Astrocyte (in vitro differentiated cells and primary cell): ENCODE measurements at regions not wholly inside any gene's neighbourhood (a gene's known extent, or its start where the extent isn't known, plus 50 kb on each side); places are given as distances from the start of the nearest gene placed in this dataset.
A peak's percentile ranks its signal among the peaks of the same experiment; 100 is the strongest.

Source experiments
- DNase-seq: peaks from one replicate; pipeline ENCODE4 v3.0.0-alpha.2; 2010; ENCODE audit warnings: low read depth
- FAIRE-seq: peaks from 2 replicates; lab custom pipeline; 2011; peaks lifted over from hg19 to GRCh38; lab: Jason Lieb, UNC
- H2AFZ ChIP-seq: 2 replicates; pipeline ENCODE4 v1.6.0; 2012; ENCODE audit warnings: low read depth, low read length, inconsistent platforms
- H3K27ac ChIP-seq: 2 replicates; pipeline ENCODE4 v1.5.1; 2011; ENCODE audit warnings: low read depth, low read length, inconsistent platforms
- H3K27me3 ChIP-seq: 2 replicates; pipeline ENCODE4 v1.6.0; 2011; ENCODE audit warnings: low read length, inconsistent platforms; ENCODE audit not compliant: insufficient read depth
- H3K36me3 ChIP-seq: 2 replicates; pipeline ENCODE4 v1.5.1; 2011; ENCODE audit warnings: low read length, inconsistent platforms; ENCODE audit not compliant: insufficient read depth
- H3K4me1 ChIP-seq: 2 replicates; pipeline ENCODE4 v1.5.1; 2011; ENCODE audit warnings: low read length, inconsistent platforms; ENCODE audit not compliant: insufficient read depth
- H3K4me2 ChIP-seq: 2 replicates; pipeline ENCODE4 v1.6.0; 2012; ENCODE audit warnings: low read length, inconsistent platforms
- H3K4me3 ChIP-seq: 2 replicates; pipeline ENCODE4 v1.5.1; 2011; ENCODE audit warnings: low read depth, mild to moderate bottlenecking, low read length, inconsistent platforms; ENCODE audit not compliant: insufficient read depth
- H3K79me2 ChIP-seq: 2 replicates; pipeline ENCODE4 v1.6.0; 2012; ENCODE audit warnings: mild to moderate bottlenecking, low read length, inconsistent platforms; ENCODE audit not compliant: insufficient read depth
- H3K9ac ChIP-seq: 2 replicates; pipeline ENCODE4 v1.6.0; 2012; ENCODE audit warnings: mild to moderate bottlenecking, low read length, inconsistent platforms
- H3K9me3 ChIP-seq: 2 replicates; pipeline ENCODE4 v1.5.1; 2012; ENCODE audit warnings: low read depth, mild to moderate bottlenecking, low read length, inconsistent platforms; ENCODE audit not compliant: insufficient read depth
- H4K20me1 ChIP-seq: 2 replicates; pipeline ENCODE4 v1.6.0; 2012; ENCODE audit warnings: low read length, inconsistent platforms; ENCODE audit not compliant: insufficient read depth
- H3K27ac Mint-ChIP-seq: one replicate; pipeline ENCODE4 v1.8.0; 2021; ENCODE audit warnings: mild to moderate bottlenecking, mixed read lengths; ENCODE audit not compliant: unreplicated experiment
- H3K27me3 Mint-ChIP-seq: one replicate; pipeline ENCODE4 v1.8.0; 2021; ENCODE audit warnings: low read depth, mixed read lengths; ENCODE audit not compliant: unreplicated experiment
- H3K36me3 Mint-ChIP-seq: one replicate; pipeline ENCODE4 v1.8.0; 2021; ENCODE audit warnings: low read depth, mixed read lengths; ENCODE audit not compliant: unreplicated experiment
- H3K4me1 Mint-ChIP-seq: one replicate; pipeline ENCODE4 v1.8.0; 2021; ENCODE audit warnings: low read depth, mixed read lengths; ENCODE audit not compliant: unreplicated experiment
- H3K4me3 Mint-ChIP-seq: one replicate; pipeline ENCODE4 v1.8.0; 2021; ENCODE audit warnings: mild to moderate bottlenecking, moderate library complexity, mixed read lengths; ENCODE audit not compliant: unreplicated experiment
- H3K9me3 Mint-ChIP-seq: one replicate; pipeline ENCODE4 v1.8.0; 2021; ENCODE audit warnings: mild to moderate bottlenecking, mixed read lengths; ENCODE audit not compliant: unreplicated experiment
- CTCF ChIP-seq: IDR thresholded peaks from 2 replicates; pipeline ENCODE4 v1.5.1; 2011; ENCODE audit warnings: low read depth, mild to moderate bottlenecking, inconsistent platforms, low read length, moderate library complexity; ENCODE audit not compliant: insufficient read depth
- EZH2 ChIP-seq: IDR thresholded peaks from 2 replicates; pipeline ENCODE4 v1.6.1; 2012; ENCODE audit warnings: mild to moderate bottlenecking, low read length, inconsistent platforms; ENCODE audit not compliant: insufficient read depth

GRCh38 chr20:58046311-58046710 is 182.1 kb downstream of the ANKRD60 start:
- FAIRE-seq (no peak), DNase-seq (no peak)
- H3K27ac Mint-ChIP-seq, result no peak overlapping the region
- no peak overlapping the region for H3K9ac ChIP-seq
- H3K36me3 ChIP-seq, result no peaks in the 10 kb centered on the region
- peak overlapping the region; percentile 60 for H3K4me2 ChIP-seq
- no peak overlapping the region for H3K4me3 ChIP-seq
- H3K4me1 Mint-ChIP-seq, result peaks cover 3% of the 10 kb centered on the region
- peaks cover 15% of the 10 kb centered on the region for H3K4me1 ChIP-seq
- H3K27me3 Mint-ChIP-seq, result peaks cover 55% of the 10 kb centered on the region
- H2AFZ ChIP-seq, result no peak overlapping the region
- no peaks in the 10 kb centered on the region for H3K27me3 ChIP-seq
- H3K36me3 Mint-ChIP-seq, result no peaks in the 10 kb centered on the region
- peaks cover 1% of the 10 kb centered on the region for H3K9me3 Mint-ChIP-seq
- H3K27ac ChIP-seq, result no peak overlapping the region
- no peak for TF ChIP-seq CTCF
- TF ChIP-seq EZH2, result no peak
- no peaks in the 10 kb centered on the region for H3K9me3 ChIP-seq
- no peaks in the 10 kb centered on the region for H3K79me2 ChIP-seq
- H4K20me1 ChIP-seq, result no peaks in the 10 kb centered on the region
- H3K4me3 Mint-ChIP-seq, result no peak overlapping the region

- no peak overlapping the region for H3K27ac Mint-ChIP-seq
- Histone ChIP-seq H3K79me2 (no peaks in the 10 kb centered on the region), H3K9ac (no peak overlapping the region), H4K20me1 (no peaks in the 10 kb centered on the region), H3K4me1 (peaks cover 15% of the 10 kb centered on the region), H3K27ac (no peak overlapping the region), H2AFZ (no peak overlapping the region), H3K4me2 (no peak overlapping the region), H3K27me3 (no peaks in the 10 kb centered on the region), H3K4me3 (no peak overlapping the region), H3K36me3 (no peaks in the 10 kb centered on the region), H3K9me3 (no peaks in the 10 kb centered on the region)
- peaks cover 60% of the 10 kb centered on the region for H3K27me3 Mint-ChIP-seq
- no peak for DNase-seq
- peaks cover 7% of the 10 kb centered on the region for H3K4me1 Mint-ChIP-seq
- FAIRE-seq, result no peak
- TF ChIP-seq CTCF (no peak), EZH2 (no peak)
- H3K36me3 Mint-ChIP-seq, result no peaks in the 10 kb centered on the region
- H3K4me3 Mint-ChIP-seq, result no peak overlapping the region
- H3K9me3 Mint-ChIP-seq, result peaks cover 1% of the 10 kb centered on the region
These were observed 182.9 kb downstream of the ANKRD60 start for GRCh38 chr20:58045579-58045978.

GRCh38 chr20:58044931-58045555 is 183.4 kb downstream of the ANKRD60 start:
- Histone ChIP-seq H3K4me1 (peaks cover 15% of the 10 kb centered on the region), H3K36me3 (no peaks in the 10 kb centered on the region), H3K27me3 (peaks cover 3% of the 10 kb centered on the region), H2AFZ (no peak overlapping the region), H3K27ac (no peak overlapping the region), H3K9me3 (no peaks in the 10 kb centered on the region), H3K4me3 (no peak overlapping the region), H4K20me1 (no peaks in the 10 kb centered on the region), H3K4me2 (no peak overlapping the region), H3K9ac (no peak overlapping the region), H3K79me2 (no peaks in the 10 kb centered on the region)
- peaks cover 60% of the 10 kb centered on the region for H3K27me3 Mint-ChIP-seq
- H3K4me1 Mint-ChIP-seq, result peaks cover 8% of the 10 kb centered on the region
- H3K36me3 Mint-ChIP-seq, result no peaks in the 10 kb centered on the region
- no peak overlapping the region for H3K4me3 Mint-ChIP-seq
- FAIRE-seq (no peak), DNase-seq (no peak)
- TF ChIP-seq CTCF, result no peak
- peaks cover 1% of the 10 kb centered on the region for H3K9me3 Mint-ChIP-seq
- no peak overlapping the region for H3K27ac Mint-ChIP-seq
